NCI-H1092 treated with DMSO at 0.1 percent for 48 hours (cell line): ENCODE measurements at regions not wholly inside any gene's neighbourhood (a gene's known extent, or its start where the extent isn't known, plus 50 kb on each side); places are given as distances from the start of the nearest gene placed in this dataset.
"Not testable (repeated sequence)": the region's sequence is repeated elsewhere in the genome, so short reads cannot be mapped to it uniquely, and the experiment has no call there.

ENCODE experiments used
- DNase-seq: peaks from one replicate; lab custom pipeline; 2025; lab: John Stamatoyannopoulos, UW

- no peak for DNase-seq
These were observed 51.5 kb upstream of the IFNE start for GRCh38 chr9:21533597-21533996.

GRCh38 chr9:21535396-21535795, 53.3 kb upstream of the IFNE start:
- no peak for DNase-seq

- no peak for DNase-seq
These were observed 60.7 kb upstream of the IFNE start for GRCh38 chr9:21542787-21543186.

- DNase-seq = no peak
These were observed 61.1 kb upstream of the IFNE start for GRCh38 chr9:21543187-21543586.

GRCh38 chr9:21543816-21544215, 61.7 kb upstream of the IFNE start:
- not testable (repeated sequence) for DNase-seq

- DNase-seq = no peak
These were observed 64.8 kb upstream of the IFNE start for GRCh38 chr9:21546949-21547348.

GRCh38 chr9:21549251-21549765, 67.2 kb upstream of the IFNE start:
- DNase-seq = no peak

- no peak for DNase-seq
These were observed 67.8 kb upstream of the IFNE start for GRCh38 chr9:21549890-21550289.

GRCh38 chr9:21550392-21550791, 68.3 kb upstream of the IFNE start:
- DNase-seq = no peak

GRCh38 chr9:21551401-21551800, 69.3 kb upstream of the IFNE start:
- no peak for DNase-seq

GRCh38 chr9:21552244-21553170, 70.4 kb upstream of the IFNE start:
- no peak for DNase-seq

- no peak for DNase-seq
These were observed 71.3 kb upstream of the IFNE start for GRCh38 chr9:21553441-21553840.

- no peak for DNase-seq
These were observed 72.7 kb upstream of the IFNE start for GRCh38 chr9:21554813-21555212.

- DNase-seq = no peak
These were observed 73.8 kb upstream of the IFNE start for GRCh38 chr9:21555911-21556310.

- DNase-seq = no peak
These were observed 74.7 kb upstream of the IFNE start for GRCh38 chr9:21556581-21557427.

- DNase-seq = no peak
These were observed 75.3 kb upstream of the IFNE start for GRCh38 chr9:21557428-21557768.

- DNase-seq = no peak
These were observed 76.0 kb upstream of the IFNE start for GRCh38 chr9:21558079-21558478.

GRCh38 chr9:21558615-21559401, 76.7 kb upstream of the IFNE start:
- DNase-seq = no peak

- DNase-seq = no peak
These were observed 77.5 kb upstream of the IFNE start for GRCh38 chr9:21559402-21560280.

- DNase-seq = no peak
These were observed 78.2 kb upstream of the IFNE start for GRCh38 chr9:21560281-21560745.

GRCh38 chr9:21561502-21561901, 79.4 kb upstream of the IFNE start:
- DNase-seq = no peak
